PC-3 (cell line): ENCODE measurements at regions not wholly inside any gene's neighbourhood (a gene's known extent, or its start where the extent isn't known, plus 50 kb on each side); places are given as distances from the start of the nearest gene placed in this dataset.

Source experiments
- ATAC-seq: fragments of 200-7000 bp; cut with Tn5 transposase; 2 replicates; pipeline ENCODE4 v1.9.1; 2020; ENCODE audit warnings: mild to moderate bottlenecking, moderate library complexity
- BruUV-seq: library from RNA; stranded (reverse); fragments of 400-500 nt; replicated peaks from 2 replicates; lab custom pipeline; 2021; lab: Mats Ljungman, UMichigan
- CTCF ChIA-PET: fragments of 300-600 bp; sonication (Branson Sonifier 250); formaldehyde crosslinking; loops from one replicate; lab custom pipeline; 2022; ENCODE audit warnings: antibody characterized with exemption; lab: Charles Lee
- POLR2A ChIA-PET: fragments of 300-600 bp; sonication (Branson Sonifier 250); formaldehyde crosslinking; loops from one replicate; lab custom pipeline; 2022; ENCODE audit warnings: antibody characterized with exemption; ENCODE audit not compliant: unreplicated experiment; lab: Charles Lee
- DNase-seq: peaks from one replicate; pipeline ENCODE4 v3.0.0-alpha.2; 2015
- H2AFZ ChIP-seq: fragments of 300-600 bp; sonication (generic); 2 replicates; pipeline ENCODE4 v1.6.0; 2016; ENCODE audit warnings: antibody characterized with exemption, low read length
- H3F3A ChIP-seq: fragments of 300-600 bp; sonication (generic); one replicate; pipeline ENCODE4 v1.6.0; 2017; ENCODE audit warnings: antibody characterized with exemption, low read length, control low read depth, mild to moderate bottlenecking; ENCODE audit not compliant: unreplicated experiment
- H3K27ac ChIP-seq: fragments of 300-600 bp; sonication (generic); 2 replicates; pipeline ENCODE4 v1.5.1; 2016; ENCODE audit warnings: mild to moderate bottlenecking, low read length
- H3K27me3 ChIP-seq: fragments of 300-600 bp; sonication (generic); 2 replicates; pipeline ENCODE4 v1.6.1; 2016; ENCODE audit warnings: low read length, mixed read lengths
- H3K36me3 ChIP-seq: fragments of 300-600 bp; sonication (generic); 2 replicates; pipeline ENCODE4 v1.6.1; 2016; ENCODE audit warnings: low read depth, mixed run types, low read length, mixed read lengths
- H3K4me1 ChIP-seq: fragments of 300-600 bp; sonication (generic); 2 replicates; pipeline ENCODE4 v1.5.1; 2016; ENCODE audit warnings: low read length; ENCODE audit not compliant: insufficient read depth
- H3K4me2 ChIP-seq: fragments of 300-600 bp; sonication (generic); 2 replicates; pipeline ENCODE4 v1.6.0; 2016; ENCODE audit warnings: low read length
- H3K4me3 ChIP-seq: fragments of 300-600 bp; sonication (generic); 2 replicates; pipeline ENCODE4 v1.5.1; 2016; ENCODE audit warnings: mild to moderate bottlenecking, low read length, mixed read lengths
- H3K79me2 ChIP-seq: fragments of 300-600 bp; sonication (generic); 2 replicates; pipeline ENCODE4 v1.6.1; 2017; ENCODE audit warnings: low read length, mixed read lengths
- H3K9ac ChIP-seq: fragments of 300-600 bp; sonication (generic); 2 replicates; pipeline ENCODE4 v1.6.0; 2016; ENCODE audit warnings: mild to moderate bottlenecking, low read length
- H3K9me2 ChIP-seq: fragments of 300-600 bp; sonication (generic); replicated peaks from 2 replicates; pipeline ENCODE4 v1.6.1; 2016; ENCODE audit warnings: mixed run types, low read length, mixed read lengths
- H3K9me3 ChIP-seq: fragments of 300-600 bp; sonication (generic); 2 replicates; pipeline ENCODE4 v1.6.1; 2016; ENCODE audit warnings: low read length, mixed read lengths
- H4K20me1 ChIP-seq: fragments of 300-600 bp; sonication (generic); 2 replicates; pipeline ENCODE4 v1.6.1; 2016; ENCODE audit warnings: low read length, mixed read lengths
- CTCF ChIP-seq: fragments of 300-600 bp; sonication (generic); conservative IDR thresholded peaks from 2 replicates; pipeline ENCODE4 v1.5.1; 2017; ENCODE audit warnings: antibody characterized with exemption, low read depth, mild to moderate bottlenecking, low read length
- EZH2 ChIP-seq: fragments of 300-600 bp; sonication (generic); IDR thresholded peaks from one replicate; pipeline ENCODE4 v1.6.1; 2017; ENCODE audit warnings: antibody characterized with exemption, mild to moderate bottlenecking, low read length; ENCODE audit not compliant: unreplicated experiment
- EZH2phosphoT487 ChIP-seq: fragments of 300-600 bp; sonication (generic); IDR thresholded peaks from 2 replicates; pipeline ENCODE4 v1.6.1; 2018; ENCODE audit warnings: mild to moderate bottlenecking, antibody characterized with exemption, low read length, borderline replicate concordance
- intact Hi-C: fragments of 100-400 bp; cut with micrococcal nuclease; formaldehyde crosslinking; loops from 2 replicates; pipeline ENCODE4 v1.9.0; 2023

GRCh38 chr3:163138258-163138657, 1641.7 kb downstream of the OTOL1 start:
- no peaks in the 10 kb centered on the region for H4K20me1 ChIP-seq
- POLR2A ChIA-PET, result no interaction called here
- TF ChIP-seq EZH2phosphoT487, result no peak
- no peak for TF ChIP-seq EZH2
- TF ChIP-seq CTCF, result no peak
- no peak overlapping the region for H3K4me3 ChIP-seq
- H3K27ac ChIP-seq, result no peak overlapping the region
- CTCF ChIA-PET, result no interaction called here
- no peaks in the 10 kb centered on the region for H3K27me3 ChIP-seq
- H3K9ac ChIP-seq, result no peak overlapping the region
- no peaks in the 10 kb centered on the region for H3K9me2 ChIP-seq
- no peaks in the 10 kb centered on the region for H3K4me1 ChIP-seq
- H3K4me2 ChIP-seq, result no peak overlapping the region
- H2AFZ ChIP-seq, result no peak overlapping the region
- intact Hi-C loops, result no loop called here
- H3K79me2 ChIP-seq, result no peaks in the 10 kb centered on the region
- no TSS peak for BruUV-seq
- no peaks in the 10 kb centered on the region for H3K36me3 ChIP-seq
- no peak for ATAC-seq
- no peak for DNase-seq
- no peaks in the 10 kb centered on the region for H3F3A ChIP-seq
- no peaks in the 10 kb centered on the region for H3K9me3 ChIP-seq

- no peak for DNase-seq
- no peak overlapping the region for H2AFZ ChIP-seq
- no peaks in the 10 kb centered on the region for H3K9me2 ChIP-seq
- H3K9ac ChIP-seq, result no peak overlapping the region
- intact Hi-C loops, result no loop called here
- ChIA-PET CTCF (no interaction called here), POLR2A (no interaction called here)
- TF ChIP-seq CTCF (no peak), EZH2 (no peak), EZH2phosphoT487 (no peak)
- H3K4me1 ChIP-seq, result no peaks in the 10 kb centered on the region
- H3K27me3 ChIP-seq, result no peaks in the 10 kb centered on the region
- H3K27ac ChIP-seq, result no peak overlapping the region
- peaks cover 12% of the 10 kb centered on the region for H3K9me3 ChIP-seq
- H3K36me3 ChIP-seq, result no peaks in the 10 kb centered on the region
- BruUV-seq, result no TSS peak
- no peak for ATAC-seq
- no peak overlapping the region for H3K4me3 ChIP-seq
- H3K4me2 ChIP-seq, result no peak overlapping the region
- H4K20me1 ChIP-seq, result no peaks in the 10 kb centered on the region
- no peaks in the 10 kb centered on the region for H3K79me2 ChIP-seq
- no peaks in the 10 kb centered on the region for H3F3A ChIP-seq
These were observed 1635.5 kb downstream of the OTOL1 start for GRCh38 chr3:163132111-163132510.

GRCh38 chr3:163129287-163129686, 1632.7 kb downstream of the OTOL1 start:
- ChIA-PET POLR2A (no interaction called here), CTCF (no interaction called here)
- H3K36me3 ChIP-seq, result no peaks in the 10 kb centered on the region
- H2AFZ ChIP-seq, result no peak overlapping the region
- intact Hi-C loops, result no loop called here
- H3K79me2 ChIP-seq, result no peaks in the 10 kb centered on the region
- DNase-seq (no peak), ATAC-seq (no peak)
- no peaks in the 10 kb centered on the region for H3K9me2 ChIP-seq
- no peaks in the 10 kb centered on the region for H3F3A ChIP-seq
- no peak overlapping the region for H3K27ac ChIP-seq
- no peak overlapping the region for H3K4me3 ChIP-seq
- peaks cover 21% of the 10 kb centered on the region for H3K9me3 ChIP-seq
- no peaks in the 10 kb centered on the region for H4K20me1 ChIP-seq
- TF ChIP-seq CTCF (no peak), EZH2 (no peak), EZH2phosphoT487 (no peak)
- BruUV-seq, result no TSS peak
- H3K27me3 ChIP-seq, result no peaks in the 10 kb centered on the region
- H3K4me1 ChIP-seq, result no peaks in the 10 kb centered on the region
- no peak overlapping the region for H3K9ac ChIP-seq
- H3K4me2 ChIP-seq, result no peak overlapping the region
